Left lung (tissue), 4 donors: ENCODE measurements at regions not wholly inside any gene's neighbourhood (a gene's known extent, or its start where the extent isn't known, plus 50 kb on each side); places are given as distances from the start of the nearest gene placed in this dataset.
"Not testable (repeated sequence)": the region's sequence is repeated elsewhere in the genome, so short reads cannot be mapped to it uniquely, and the experiment has no call there.

Source experiments
- ATAC-seq: fragments of 200-7000 bp; cut with Tn5 transposase; one replicate; pipeline ENCODE4 v1.9.1; 2020; ENCODE audit warnings: moderate library complexity
- DNase-seq, 4 donors: peaks; one replicate each; pipeline ENCODE4 v3.0.0-alpha.2; 2013 to 2020
- H3K27ac ChIP-seq, 2 donors: fragments of 200-600 bp; sonication (generic) in 1 of 2; one replicate each; pipeline versions ENCODE4 v1.5.0 to v1.8.0; 2020 to 2021
- H3K27me3 ChIP-seq, 2 donors: fragments of 200-600 bp; sonication (generic) in 1 of 2; one replicate each; pipeline versions ENCODE4 v1.5.0 to v1.8.0; 2020 to 2021
- H3K36me3 ChIP-seq, 2 donors: fragments of 200-600 bp; sonication (generic) in 1 of 2; one replicate each; pipeline versions ENCODE4 v1.5.0 to v1.8.0; 2020 to 2021
- H3K4me1 ChIP-seq, 2 donors: fragments of 200-600 bp; one replicate each; pipeline ENCODE4 v1.8.0; 2021
- H3K4me3 ChIP-seq, 2 donors: fragments of 200-600 bp; sonication (generic) in 1 of 2; one replicate each; pipeline versions ENCODE4 v1.5.0 to v1.8.0; 2020 to 2021; ENCODE audit warnings: mild to moderate bottlenecking in 1 of 2
- H3K9me3 ChIP-seq, 2 donors: fragments of 200-600 bp; sonication (generic) in 1 of 2; one replicate each; pipeline versions ENCODE4 v1.5.0 to v1.8.0; 2020 to 2021
- intact Hi-C, 2 donors: fragments of 100-400 bp; cut with DNase I; formaldehyde crosslinking; loops; one replicate each; pipeline versions ENCODE4 v1.11.2 to v1.14.2; 2022
- TF ChIP-seq, protein P1 (sequence below), 2 donors: fragments of 200-600 bp; sonication (generic) in 1 of 2; IDR thresholded peaks; one replicate each; pipeline versions ENCODE4 v1.5.0 to v1.8.0; 2021; ENCODE audit warnings: antibody characterized with exemption in 2 of 2
- donor health status: DM: no; HTN: yes; CAD: no.
- donor health status: DM: no; HTN: no; CAD: no.

DNA sequence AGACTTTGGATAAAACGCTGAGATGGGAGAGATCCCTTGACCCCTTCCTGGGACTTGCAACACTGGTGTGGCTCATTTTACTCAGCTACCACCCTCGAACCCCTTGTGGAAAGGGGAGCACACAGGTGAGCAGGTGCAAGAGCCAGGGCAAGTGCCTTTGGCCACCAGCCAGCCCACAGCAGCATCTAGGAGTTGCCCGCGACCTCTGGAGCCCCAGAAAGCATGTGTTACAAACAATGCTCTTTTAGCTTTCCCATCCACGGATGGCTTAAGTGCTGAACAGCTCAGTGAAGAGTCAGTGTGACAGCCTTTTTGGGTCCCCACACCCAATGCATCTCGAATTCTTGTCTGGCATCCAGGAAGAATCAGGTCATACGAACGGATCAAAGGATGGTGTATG is 197.8 kb downstream of the MEMO1 start:
- no peaks in the 10 kb centered on the region for H3K4me1 ChIP-seq
- H3K4me3 ChIP-seq = no peak overlapping the region
- no peak overlapping the region for H3K27ac ChIP-seq
- no peaks in the 10 kb centered on the region for H3K9me3 ChIP-seq
- intact Hi-C loops = no loop called here
- no peaks in the 10 kb centered on the region for H3K27me3 ChIP-seq
- no peaks in the 10 kb centered on the region for H3K36me3 ChIP-seq
- TF ChIP-seq, protein P1, sequence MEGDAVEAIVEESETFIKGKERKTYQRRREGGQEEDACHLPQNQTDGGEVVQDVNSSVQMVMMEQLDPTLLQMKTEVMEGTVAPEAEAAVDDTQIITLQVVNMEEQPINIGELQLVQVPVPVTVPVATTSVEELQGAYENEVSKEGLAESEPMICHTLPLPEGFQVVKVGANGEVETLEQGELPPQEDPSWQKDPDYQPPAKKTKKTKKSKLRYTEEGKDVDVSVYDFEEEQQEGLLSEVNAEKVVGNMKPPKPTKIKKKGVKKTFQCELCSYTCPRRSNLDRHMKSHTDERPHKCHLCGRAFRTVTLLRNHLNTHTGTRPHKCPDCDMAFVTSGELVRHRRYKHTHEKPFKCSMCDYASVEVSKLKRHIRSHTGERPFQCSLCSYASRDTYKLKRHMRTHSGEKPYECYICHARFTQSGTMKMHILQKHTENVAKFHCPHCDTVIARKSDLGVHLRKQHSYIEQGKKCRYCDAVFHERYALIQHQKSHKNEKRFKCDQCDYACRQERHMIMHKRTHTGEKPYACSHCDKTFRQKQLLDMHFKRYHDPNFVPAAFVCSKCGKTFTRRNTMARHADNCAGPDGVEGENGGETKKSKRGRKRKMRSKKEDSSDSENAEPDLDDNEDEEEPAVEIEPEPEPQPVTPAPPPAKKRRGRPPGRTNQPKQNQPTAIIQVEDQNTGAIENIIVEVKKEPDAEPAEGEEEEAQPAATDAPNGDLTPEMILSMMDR (IDR thresholded peaks at IDR 0.05) = no peak
- DNase-seq (no peak), ATAC-seq (no peak)

DNA sequence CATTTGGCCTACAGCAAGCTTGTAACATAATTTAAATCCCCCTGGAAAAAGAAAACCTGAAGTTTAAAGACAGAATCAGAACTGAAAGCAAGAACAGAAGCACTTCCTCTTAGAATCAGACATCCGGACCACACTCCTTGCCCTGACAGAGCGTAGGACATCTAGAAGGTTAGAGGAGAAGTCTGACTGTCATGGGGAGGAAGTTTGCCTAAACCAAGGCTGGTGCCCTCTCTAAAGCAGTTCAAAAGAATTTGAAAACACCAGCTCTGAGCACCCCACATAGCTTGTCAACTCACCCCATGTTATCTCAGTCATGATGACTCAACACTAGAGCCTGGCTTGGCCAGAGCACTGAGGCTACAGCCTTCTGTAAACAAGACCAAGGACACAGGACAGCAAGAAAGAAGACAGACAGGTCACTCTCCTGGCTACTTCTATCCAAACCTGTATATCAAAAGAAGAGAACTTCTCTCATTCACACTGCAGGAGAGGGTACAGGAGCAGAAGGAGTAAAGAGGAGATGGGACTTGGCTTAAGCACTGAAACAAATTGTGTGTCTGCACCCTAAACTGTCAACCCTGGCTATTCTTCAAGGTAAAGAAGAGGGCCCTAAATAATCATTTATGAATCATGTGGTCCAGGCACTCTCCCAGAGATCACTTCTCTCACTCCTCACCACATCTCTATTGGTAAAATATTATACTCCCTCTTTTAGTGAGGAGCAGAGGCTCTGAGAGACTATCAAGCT is 198.6 kb downstream of the MEMO1 start:
- no peaks in the 10 kb centered on the region for H3K4me1 ChIP-seq
- peak; percentile 62 for ATAC-seq
- H3K27me3 ChIP-seq = no peaks in the 10 kb centered on the region
- peak in 1 of 4 donors; percentile 2 for DNase-seq
- no peak overlapping the region for H3K4me3 ChIP-seq
- intact Hi-C loops = no loop called here
- TF ChIP-seq, protein P1 (IDR thresholded peaks at IDR 0.05) = no peak
- no peaks in the 10 kb centered on the region for H3K9me3 ChIP-seq
- H3K27ac ChIP-seq = no peak overlapping the region
- no peaks in the 10 kb centered on the region for H3K36me3 ChIP-seq

DNA sequence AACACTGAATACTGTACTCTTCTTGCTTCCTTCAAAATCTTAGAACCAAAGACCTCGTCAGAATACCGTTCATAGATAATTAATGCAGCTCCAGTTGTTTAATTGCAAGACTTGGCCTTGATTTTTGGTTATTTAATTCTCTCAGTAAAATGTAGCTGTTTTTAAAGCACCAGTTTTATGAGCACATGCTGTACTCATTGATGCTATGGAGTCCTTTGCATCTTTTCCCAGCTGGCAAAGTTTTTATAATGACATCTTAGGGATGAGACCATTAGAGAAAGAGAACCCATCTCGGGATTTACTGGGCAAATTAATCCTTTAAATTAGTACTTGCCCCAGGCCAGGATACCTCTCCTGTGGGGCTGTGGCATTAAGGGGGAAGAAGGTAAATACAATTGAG is 199.3 kb downstream of the MEMO1 start:
- ATAC-seq (no peak), DNase-seq (no peak)
- no peaks in the 10 kb centered on the region for H3K4me1 ChIP-seq
- no peaks in the 10 kb centered on the region for H3K36me3 ChIP-seq
- TF ChIP-seq, protein P1 (IDR thresholded peaks at IDR 0.05) = no peak
- H3K27me3 ChIP-seq = no peaks in the 10 kb centered on the region
- H3K9me3 ChIP-seq = no peaks in the 10 kb centered on the region
- intact Hi-C loops = no loop called here
- no peak overlapping the region for H3K27ac ChIP-seq
- no peak overlapping the region for H3K4me3 ChIP-seq

DNA sequence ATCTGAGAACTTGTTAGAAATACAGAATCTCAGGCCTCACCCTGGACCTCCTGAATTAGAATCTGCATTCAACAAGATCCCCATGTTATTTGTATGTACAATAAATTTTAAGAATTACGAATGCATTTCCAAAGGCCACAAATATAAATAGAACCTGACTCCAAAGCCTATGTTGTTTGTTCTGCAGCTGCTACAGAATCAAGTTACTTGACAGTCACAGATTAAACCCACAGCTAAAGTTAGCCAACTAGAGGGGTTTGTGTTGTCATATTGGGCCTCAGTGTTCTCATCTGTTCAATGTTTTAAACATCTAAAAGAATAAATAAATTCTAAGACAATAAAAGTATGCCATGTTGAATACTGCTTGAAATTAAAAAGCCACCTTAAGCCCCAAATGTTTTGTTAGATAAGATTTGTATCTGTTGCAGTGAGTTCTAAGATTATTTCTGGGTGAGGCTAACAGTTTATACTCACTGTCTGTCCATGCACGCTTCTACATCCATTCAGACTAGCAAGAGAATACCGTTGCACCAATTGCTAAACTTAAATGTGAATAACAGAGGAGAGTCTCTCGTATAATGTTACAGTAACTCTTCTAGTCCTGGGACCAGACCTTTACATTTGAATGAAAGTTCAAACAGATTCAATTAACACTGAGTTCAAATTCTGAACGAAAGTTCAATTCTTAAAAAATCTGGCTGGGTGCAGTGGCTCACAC is 200.4 kb downstream of the MEMO1 start:
- DNase-seq = no peak
- H3K9me3 ChIP-seq = no peaks in the 10 kb centered on the region
- no peaks in the 10 kb centered on the region for H3K4me1 ChIP-seq
- intact Hi-C loops = no loop called here
- TF ChIP-seq, protein P1 (IDR thresholded peaks at IDR 0.05) = no peak
- H3K36me3 ChIP-seq = no peaks in the 10 kb centered on the region
- no peaks in the 10 kb centered on the region for H3K27me3 ChIP-seq
- H3K27ac ChIP-seq = no peak overlapping the region
- ATAC-seq = no peak
- H3K4me3 ChIP-seq = no peak overlapping the region

DNA sequence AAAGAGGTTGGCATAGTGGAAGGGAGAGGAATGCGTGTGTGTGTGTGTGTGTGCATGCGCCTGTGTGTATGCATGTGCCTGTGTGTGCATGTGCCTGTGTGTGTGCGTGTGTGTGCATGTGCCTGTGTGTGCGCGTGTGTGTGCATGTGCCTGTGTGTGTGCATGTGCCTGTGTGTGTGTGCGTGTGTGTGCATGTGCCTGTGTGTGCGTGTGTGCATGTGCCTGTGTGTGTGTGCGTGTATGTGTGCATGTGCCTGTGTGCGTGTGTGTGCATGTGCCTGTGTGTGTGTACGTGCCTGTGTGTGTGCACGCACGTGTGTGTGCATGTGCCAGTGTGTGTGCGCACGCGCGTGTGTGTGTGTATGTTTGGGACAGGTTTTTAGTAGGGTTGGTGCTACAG is 205.1 kb downstream of the MEMO1 start:
- peaks cover 0 to 8% of the 10 kb centered on the region in 2 donors for H3K9me3 ChIP-seq
- H3K36me3 ChIP-seq = no peaks in the 10 kb centered on the region
- TF ChIP-seq, protein P1 (IDR thresholded peaks at IDR 0.05) = no peak
- intact Hi-C loops = no loop called here
- ATAC-seq (no peak), DNase-seq (no peak)
- peaks cover 0 to 6% of the 10 kb centered on the region in 2 donors for H3K27me3 ChIP-seq
- H3K27ac ChIP-seq = no peak overlapping the region
- H3K4me1 ChIP-seq = no peaks in the 10 kb centered on the region
- H3K4me3 ChIP-seq = no peak overlapping the region

DNA sequence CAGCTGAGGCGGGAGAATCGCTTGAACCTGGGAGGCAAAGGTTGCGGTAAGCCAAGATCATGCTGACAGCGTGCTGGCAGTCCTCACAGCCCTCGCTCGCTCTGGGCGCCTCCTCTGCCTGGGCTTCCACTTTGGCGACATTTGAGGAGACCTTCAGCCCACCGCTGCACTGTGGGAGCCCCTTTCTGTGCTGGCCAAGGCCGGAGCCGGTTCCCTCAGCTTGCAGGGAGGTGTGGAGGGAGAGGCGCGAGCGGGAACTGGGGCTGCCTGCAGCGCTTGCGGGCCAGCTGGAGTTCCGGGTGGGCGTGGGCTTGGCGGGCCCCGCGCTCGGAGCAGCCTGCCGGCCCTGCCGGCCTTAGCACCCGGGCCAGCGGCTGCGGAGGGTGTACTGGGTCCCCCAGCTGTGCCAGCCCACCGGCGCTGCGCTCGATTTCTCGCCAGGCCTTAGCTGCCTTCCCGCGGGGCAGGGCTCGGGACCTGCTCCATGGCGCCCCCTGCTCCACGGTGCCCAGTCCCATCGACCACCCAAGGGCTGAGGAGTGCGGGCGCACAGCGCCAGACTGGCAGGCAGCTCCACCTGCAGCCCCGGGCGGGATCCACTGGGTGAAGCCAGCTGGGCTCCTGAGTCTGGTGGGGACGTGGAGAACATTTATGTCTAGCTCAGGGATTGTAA is 207.2 kb downstream of the MEMO1 start:
- intact Hi-C loops, DNase-seq, ATAC-seq: not testable (repeated sequence)

More for the DNA sequence above, 207.2 kb downstream of the MEMO1 start:
- peaks cover 0 to 12% of the 10 kb centered on the region in 2 donors for H3K9me3 ChIP-seq
- H3K4me3 ChIP-seq, H3K27me3 ChIP-seq, H3K36me3 ChIP-seq, H3K4me1 ChIP-seq, H3K27ac ChIP-seq: not testable (repeated sequence)
